HG02642 (cell line): ENCODE measurements at regions not wholly inside any gene's neighbourhood (a gene's known extent, or its start where the extent isn't known, plus 50 kb on each side); places are given as distances from the start of the nearest gene placed in this dataset.

Experiments used
- ATAC-seq: cut with Tn5 transposase; IDR thresholded peaks from one replicate; pipeline ENCODE4 v1.9.1; 2021; ENCODE audit warnings: mild to moderate bottlenecking; ENCODE audit not compliant: unreplicated experiment, poor library complexity

- peak; percentile 71 for ATAC-seq
These were observed 298.3 kb downstream of the TDRD15 start for GRCh38 chr2:21422050-21422449.

- no peak for ATAC-seq
These were observed 299.2 kb downstream of the TDRD15 start for GRCh38 chr2:21422724-21423522.

- no peak for ATAC-seq
These were observed 300.1 kb downstream of the TDRD15 start for GRCh38 chr2:21423854-21424253.

GRCh38 chr2:21424375-21424774, 300.6 kb downstream of the TDRD15 start:
- no peak for ATAC-seq

GRCh38 chr2:21427606-21428005, 303.8 kb downstream of the TDRD15 start:
- ATAC-seq: no peak

GRCh38 chr2:21428754-21429153, 305.0 kb downstream of the TDRD15 start:
- no peak for ATAC-seq

- ATAC-seq: no peak
These were observed 306.0 kb downstream of the TDRD15 start for GRCh38 chr2:21429747-21430146.

- ATAC-seq: no peak
These were observed 307.3 kb downstream of the TDRD15 start for GRCh38 chr2:21431078-21431477.

- ATAC-seq: no peak
These were observed 315.2 kb downstream of the TDRD15 start for GRCh38 chr2:21438949-21439348.

- no peak for ATAC-seq
These were observed 317.7 kb downstream of the TDRD15 start for GRCh38 chr2:21441442-21441841.

GRCh38 chr2:21443494-21444105, 319.8 kb downstream of the TDRD15 start:
- ATAC-seq: no peak

GRCh38 chr2:21449881-21450280, 326.1 kb downstream of the TDRD15 start:
- ATAC-seq: no peak

- ATAC-seq: no peak
These were observed 327.6 kb downstream of the TDRD15 start for GRCh38 chr2:21451403-21451802.

GRCh38 chr2:21452263-21452662, 328.5 kb downstream of the TDRD15 start:
- ATAC-seq: no peak

- no peak for ATAC-seq
These were observed 328.9 kb downstream of the TDRD15 start for GRCh38 chr2:21452678-21453077.

GRCh38 chr2:21453723-21454450, 330.1 kb downstream of the TDRD15 start:
- ATAC-seq: no peak

GRCh38 chr2:21454839-21455238, 331.1 kb downstream of the TDRD15 start:
- ATAC-seq: no peak

GRCh38 chr2:21461754-21462240, 338.0 kb downstream of the TDRD15 start:
- no peak for ATAC-seq

- no peak for ATAC-seq
These were observed 342.7 kb downstream of the TDRD15 start for GRCh38 chr2:21466341-21466927.

GRCh38 chr2:21467280-21467818, 343.6 kb downstream of the TDRD15 start:
- no peak for ATAC-seq
